ENCODE measurements at regions not wholly inside any gene's neighbourhood (a gene's known extent, or its start where the extent isn't known, plus 50 kb on each side); places are given as distances from the start of the nearest gene placed in this dataset.
A peak's percentile ranks its signal among the peaks of the same experiment; 100 is the strongest.

- H3K4me3 ChIP-seq (ENCODE audit: low read depth, low read length), result no peak overlapping the region
- TF ChIP-seq POLR2A (IDR thresholded peaks at IDR 0.05; ENCODE audit: extremely low read depth, insufficient read length) (no peak), MAX (IDR thresholded peaks at IDR 0.05; ENCODE audit: low read depth, low read length) (no peak), CTCF (IDR thresholded peaks at IDR 0.05; ENCODE audit: low read depth, low read length) (no peak), MYC (IDR thresholded peaks at IDR 0.05; ENCODE audit: low read depth, low read length) (no peak)
- no peak for DNase-seq (ENCODE audit: low read depth)
These were observed 523.0 kb upstream of the NBEA start for GRCh38 chr13:34419025-34419424.

GRCh38 chr13:34419755-34420154 lies 522.3 kb upstream of the NBEA start:
- no peak overlapping the region for H3K4me3 ChIP-seq (ENCODE audit: low read depth, low read length)
- no peak for TF ChIP-seq MAX (IDR thresholded peaks at IDR 0.05; ENCODE audit: low read depth, low read length)
- TF ChIP-seq POLR2A (IDR thresholded peaks at IDR 0.05; ENCODE audit: extremely low read depth, insufficient read length), result no peak
- no peak for DNase-seq (ENCODE audit: low read depth)

- TF ChIP-seq CTCF (IDR thresholded peaks at IDR 0.05; ENCODE audit: low read depth, low read length) (no peak), MAX (IDR thresholded peaks at IDR 0.05; ENCODE audit: low read depth, low read length) (no peak), POLR2A (IDR thresholded peaks at IDR 0.05; ENCODE audit: extremely low read depth, insufficient read length) (no peak), MYC (IDR thresholded peaks at IDR 0.05; ENCODE audit: low read depth, low read length) (no peak)
- H3K4me3 ChIP-seq (ENCODE audit: low read depth, low read length), result no peak overlapping the region
- no peak for DNase-seq (ENCODE audit: low read depth)
These were observed 521.2 kb upstream of the NBEA start for GRCh38 chr13:34420702-34421346.

DNA sequence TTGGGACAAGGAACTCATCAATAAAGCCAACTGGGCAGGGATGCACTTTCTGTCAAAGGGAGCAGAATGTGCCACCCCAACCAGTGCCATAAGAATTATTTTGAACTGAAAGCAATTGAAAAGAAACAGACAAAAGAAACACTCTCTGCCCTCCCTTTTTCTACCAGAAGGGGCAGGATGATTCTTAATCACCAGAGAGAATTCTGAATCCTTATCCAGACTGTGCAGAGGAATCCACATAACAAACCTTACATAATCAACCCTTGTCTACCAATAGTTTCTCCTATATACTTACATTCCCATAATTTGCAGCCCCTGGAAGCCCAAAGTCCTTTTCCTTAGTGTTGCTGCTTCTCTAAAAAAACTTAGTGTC lies 520.7 kb upstream of the NBEA start:
- DNase-seq (ENCODE audit: low read depth), result no peak
- TF ChIP-seq MYC (IDR thresholded peaks at IDR 0.05; ENCODE audit: low read depth, low read length) (no peak), POLR2A (IDR thresholded peaks at IDR 0.05; ENCODE audit: extremely low read depth, insufficient read length) (no peak), CTCF (IDR thresholded peaks at IDR 0.05; ENCODE audit: low read depth, low read length) (peak; percentile 2), MAX (IDR thresholded peaks at IDR 0.05; ENCODE audit: low read depth, low read length) (no peak)

GRCh38 chr13:34421858-34422475 lies 520.1 kb upstream of the NBEA start:
- DNase-seq (ENCODE audit: low read depth), result no peak
- H3K4me3 ChIP-seq (ENCODE audit: low read depth, low read length), result no peak overlapping the region
- TF ChIP-seq CTCF (IDR thresholded peaks at IDR 0.05; ENCODE audit: low read depth, low read length) (no peak), POLR2A (IDR thresholded peaks at IDR 0.05; ENCODE audit: extremely low read depth, insufficient read length) (no peak), MYC (IDR thresholded peaks at IDR 0.05; ENCODE audit: low read depth, low read length) (no peak), MAX (IDR thresholded peaks at IDR 0.05; ENCODE audit: low read depth, low read length) (no peak)

More for the DNA sequence above, 520.7 kb upstream of the NBEA start:
- no peak overlapping the region for H3K4me3 ChIP-seq (ENCODE audit: low read depth, low read length)

GRCh38 chr13:34422956-34423355 lies 519.1 kb upstream of the NBEA start:
- no peak for DNase-seq (ENCODE audit: low read depth)
- no peak overlapping the region for H3K4me3 ChIP-seq (ENCODE audit: low read depth, low read length)
- TF ChIP-seq MYC (IDR thresholded peaks at IDR 0.05; ENCODE audit: low read depth, low read length) (no peak), MAX (IDR thresholded peaks at IDR 0.05; ENCODE audit: low read depth, low read length) (no peak), CTCF (IDR thresholded peaks at IDR 0.05; ENCODE audit: low read depth, low read length) (no peak), POLR2A (IDR thresholded peaks at IDR 0.05; ENCODE audit: extremely low read depth, insufficient read length) (no peak)
